Kidney (tissue), 13 donors: ENCODE measurements at regions not wholly inside any gene's neighbourhood (a gene's known extent, or its start where the extent isn't known, plus 50 kb on each side); places are given as distances from the start of the nearest gene placed in this dataset.
"Not testable (repeated sequence)": the region's sequence is repeated elsewhere in the genome, so short reads cannot be mapped to it uniquely, and the experiment has no call there.

Experiments used
- DNase-seq, 5 donors: peaks; one replicate each; pipeline ENCODE4 v3.0.0-alpha.2; 2013 to 2020
- FAIRE-seq: peaks from 2 replicates; lab custom pipeline; 2012; peaks lifted over from hg19 to GRCh38; lab: Jason Lieb, UNC
- H3K27ac ChIP-seq, 2 donors: one replicate each; pipeline ENCODE4 v1.7.0; 2013; ENCODE audit warnings: low read depth in 2 of 2, low read length in 2 of 2, inconsistent platforms in 1 of 2
- H3K27me3 ChIP-seq: one replicate; pipeline ENCODE4 v1.7.1; 2013; ENCODE audit warnings: low read length, inconsistent platforms; ENCODE audit not compliant: control insufficient read depth, insufficient read depth
- H3K36me3 ChIP-seq, 3 donors: one replicate each; pipeline versions ENCODE4 v1.7.0 to v1.7.1; 2013; ENCODE audit warnings: low read length in 3 of 3, control low read depth in 1 of 3, inconsistent platforms in 1 of 3; ENCODE audit not compliant: insufficient read depth in 3 of 3, control insufficient read depth in 2 of 3
- H3K4me1 ChIP-seq, 3 donors: one replicate each; pipeline versions ENCODE4 v1.7.0 to v1.7.1; 2013; ENCODE audit warnings: low read length in 3 of 3, inconsistent platforms in 1 of 3, low read depth in 1 of 3; ENCODE audit not compliant: control insufficient read depth in 2 of 3, insufficient read depth in 2 of 3
- H3K4me3 ChIP-seq, 3 donors: one replicate each; pipeline versions ENCODE4 v1.7.0 to v1.8.1; 2013; ENCODE audit warnings: low read length in 3 of 3, control low read depth in 1 of 3, inconsistent platforms in 1 of 3
- H3K9ac ChIP-seq, 3 donors: one replicate each; pipeline versions ENCODE4 v1.7.0 to v1.7.1; 2013; ENCODE audit warnings: low read length in 3 of 3, control low read depth in 1 of 3, inconsistent platforms in 1 of 3
- H3K9me3 ChIP-seq, 3 donors: one replicate each; pipeline versions ENCODE4 v1.7.0 to v1.7.1; 2013; ENCODE audit warnings: low read length in 3 of 3, control low read depth in 1 of 3, inconsistent platforms in 1 of 3; ENCODE audit not compliant: control insufficient read depth in 2 of 3, insufficient read depth in 1 of 3
- CTCF ChIP-seq: IDR thresholded peaks from 3 replicates; pipeline ENCODE4 v1.5.1; 2012; ENCODE audit warnings: mild to moderate bottlenecking, moderate library complexity, borderline replicate concordance; ENCODE audit not compliant: insufficient read depth; ENCODE audit errors: extremely low read depth
- intact Hi-C: fragments of 100-400 bp; cut with DNase I; formaldehyde crosslinking; loops from one replicate; pipeline ENCODE4 v1.11.1; 2022
- donor health status: control.
- donor health status: control.
- donor health status: control.
- donor health status: control.
- donor health status: control.
- donor health status: DM: yes; HTN: yes; CAD: no.
- donor health status: Normal renal cell carcinoma (clear cell type).

GRCh38 chrX:1051421-1051820 lies 161.0 kb downstream of the CRLF2 start:
- DNase-seq (no peak), FAIRE-seq (no peak)
- intact Hi-C loops = no loop called here
- Histone ChIP-seq H3K9ac (no peak overlapping the region), H3K9me3 (peaks cover 4 to 25% (median 10%) of the 10 kb centered on the region in 3 donors), H3K4me1 (no peaks in the 10 kb centered on the region), H3K36me3 (no peaks in the 10 kb centered on the region), H3K27ac (no peak overlapping the region), H3K27me3 (no peaks in the 10 kb centered on the region), H3K4me3 (no peak overlapping the region)
- TF ChIP-seq CTCF = no peak

- intact Hi-C loops = no loop called here
- FAIRE-seq (no peak), DNase-seq (no peak)
- no peak overlapping the region for H3K9ac ChIP-seq
- no peaks in the 10 kb centered on the region for H3K4me1 ChIP-seq
- TF ChIP-seq CTCF = no peak
- no peaks in the 10 kb centered on the region for H3K36me3 ChIP-seq
- H3K27ac ChIP-seq = no peak overlapping the region
- peaks cover 3 to 18% (median 8%) of the 10 kb centered on the region in 3 donors for H3K9me3 ChIP-seq
- no peak overlapping the region for H3K4me3 ChIP-seq
- no peaks in the 10 kb centered on the region for H3K27me3 ChIP-seq
These were observed 166.7 kb downstream of the CRLF2 start for GRCh38 chrX:1045680-1046314.

- FAIRE-seq (no peak), DNase-seq (no peak)
- no peak for TF ChIP-seq CTCF
- H3K9ac ChIP-seq = no peak overlapping the region
- no peak overlapping the region for H3K27ac ChIP-seq
- no peaks in the 10 kb centered on the region for H3K27me3 ChIP-seq
- H3K9me3 ChIP-seq = peaks cover 3 to 25% (median 8%) of the 10 kb centered on the region in 3 donors
- intact Hi-C loops = no loop called here
- no peak overlapping the region for H3K4me3 ChIP-seq
- H3K4me1 ChIP-seq = no peaks in the 10 kb centered on the region
- no peaks in the 10 kb centered on the region for H3K36me3 ChIP-seq
These were observed 171.4 kb downstream of the CRLF2 start for GRCh38 chrX:1041091-1041490.

GRCh38 chrX:1035931-1036330 lies 176.5 kb downstream of the CRLF2 start:
- H3K36me3 ChIP-seq, H3K9ac ChIP-seq, H3K27ac ChIP-seq, H3K27me3 ChIP-seq, DNase-seq, FAIRE-seq, H3K4me3 ChIP-seq, intact Hi-C loops, H3K9me3 ChIP-seq, H3K4me1 ChIP-seq: not testable (repeated sequence)
